Neural progenitor cell (in vitro differentiated cells): ENCODE measurements at regions not wholly inside any gene's neighbourhood (a gene's known extent, or its start where the extent isn't known, plus 50 kb on each side); places are given as distances from the start of the nearest gene placed in this dataset.

Experiments used
- EZH2 ChIP-seq: fragments of 200-600 bp; sonication (generic); IDR thresholded peaks from 2 replicates; pipeline ENCODE4 v1.6.1; 2017; ENCODE audit warnings: antibody characterized with exemption, mild to moderate bottlenecking, moderate library complexity
- TF ChIP-seq, protein P1 (sequence below): fragments of 200-600 bp; sonication (generic); IDR thresholded peaks from 2 replicates; pipeline ENCODE4 v1.5.1; 2017; ENCODE audit warnings: antibody characterized with exemption, mild to moderate bottlenecking

DNA sequence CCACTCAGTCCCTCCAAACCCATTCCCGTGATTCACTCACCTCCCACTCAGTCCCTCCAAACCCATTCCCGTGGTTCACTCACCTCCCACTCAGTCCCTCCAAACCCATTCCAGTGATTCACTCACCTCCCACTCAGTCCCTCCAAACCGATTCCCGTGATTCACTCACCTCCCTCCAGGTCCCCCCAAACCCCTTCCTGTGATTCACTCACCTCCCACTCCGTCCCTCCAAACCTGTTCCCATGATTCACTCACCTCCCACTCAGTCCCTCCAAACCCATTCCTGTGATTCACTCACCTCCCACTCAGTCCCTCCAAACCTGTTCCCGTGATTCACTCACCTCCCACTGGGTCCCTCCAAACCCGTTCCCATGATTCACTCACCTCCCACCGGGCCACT, 639.6 kb downstream of the BRD1 start:
- no peak for TF ChIP-seq EZH2
- TF ChIP-seq, protein P1, sequence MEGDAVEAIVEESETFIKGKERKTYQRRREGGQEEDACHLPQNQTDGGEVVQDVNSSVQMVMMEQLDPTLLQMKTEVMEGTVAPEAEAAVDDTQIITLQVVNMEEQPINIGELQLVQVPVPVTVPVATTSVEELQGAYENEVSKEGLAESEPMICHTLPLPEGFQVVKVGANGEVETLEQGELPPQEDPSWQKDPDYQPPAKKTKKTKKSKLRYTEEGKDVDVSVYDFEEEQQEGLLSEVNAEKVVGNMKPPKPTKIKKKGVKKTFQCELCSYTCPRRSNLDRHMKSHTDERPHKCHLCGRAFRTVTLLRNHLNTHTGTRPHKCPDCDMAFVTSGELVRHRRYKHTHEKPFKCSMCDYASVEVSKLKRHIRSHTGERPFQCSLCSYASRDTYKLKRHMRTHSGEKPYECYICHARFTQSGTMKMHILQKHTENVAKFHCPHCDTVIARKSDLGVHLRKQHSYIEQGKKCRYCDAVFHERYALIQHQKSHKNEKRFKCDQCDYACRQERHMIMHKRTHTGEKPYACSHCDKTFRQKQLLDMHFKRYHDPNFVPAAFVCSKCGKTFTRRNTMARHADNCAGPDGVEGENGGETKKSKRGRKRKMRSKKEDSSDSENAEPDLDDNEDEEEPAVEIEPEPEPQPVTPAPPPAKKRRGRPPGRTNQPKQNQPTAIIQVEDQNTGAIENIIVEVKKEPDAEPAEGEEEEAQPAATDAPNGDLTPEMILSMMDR, result no peak
